Fibroblast of peridontal ligament (primary cell): ENCODE measurements at regions not wholly inside any gene's neighbourhood (a gene's known extent, or its start where the extent isn't known, plus 50 kb on each side); places are given as distances from the start of the nearest gene placed in this dataset.

Source experiments
- DNase-seq: peaks from one replicate; pipeline ENCODE4 v3.0.0-alpha.2; 2010; ENCODE audit errors: extremely low read depth

DNA sequence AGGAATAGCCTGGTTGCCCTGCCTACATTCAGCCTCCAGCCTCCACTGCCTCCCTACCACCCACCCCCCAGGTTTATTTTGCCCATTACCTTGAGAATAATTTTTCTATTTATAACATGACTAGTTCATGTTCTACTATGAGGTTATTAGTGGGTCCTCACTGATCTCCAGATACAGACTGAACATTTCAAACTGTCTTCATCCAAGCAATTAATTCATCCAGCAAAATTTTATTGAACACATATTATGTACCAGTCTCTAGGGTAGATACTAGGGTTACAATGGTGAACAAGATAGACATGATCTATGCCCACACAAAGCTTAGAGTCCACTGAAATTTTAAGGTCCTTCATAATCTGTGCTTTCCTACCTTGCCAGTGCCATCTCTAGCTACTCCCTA lies 51.6 kb upstream of the FHIP2A start:
- DNase-seq: no peak

GRCh38 chr10:114771157-114771556 lies 50.4 kb upstream of the FHIP2A start:
- DNase-seq: no peak

DNA sequence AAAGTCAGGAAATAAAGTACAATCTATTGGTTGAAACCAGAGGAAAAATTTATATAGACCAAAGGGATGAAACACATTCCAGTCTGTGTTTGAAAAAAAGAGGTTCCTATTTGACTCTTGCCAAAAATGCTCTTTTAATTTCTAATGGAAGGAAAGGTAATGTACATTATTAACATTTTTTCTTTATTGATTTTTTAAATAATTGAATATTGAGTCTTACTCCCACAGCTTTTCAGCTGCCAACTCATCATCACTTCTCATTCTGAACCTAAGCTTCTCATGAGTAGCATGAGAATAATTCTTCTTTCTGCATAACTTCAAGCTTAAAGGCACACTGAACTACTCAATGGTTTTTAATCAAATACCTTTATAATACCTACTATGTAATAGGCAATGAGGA lies 49.8 kb upstream of the FHIP2A start:
- no peak for DNase-seq
